HG03575 (cell line): ENCODE measurements at regions not wholly inside any gene's neighbourhood (a gene's known extent, or its start where the extent isn't known, plus 50 kb on each side); places are given as distances from the start of the nearest gene placed in this dataset.
"Not testable (repeated sequence)": the region's sequence is repeated elsewhere in the genome, so short reads cannot be mapped to it uniquely, and the experiment has no call there.

ENCODE experiments used
- ATAC-seq: cut with Tn5 transposase; IDR thresholded peaks from one replicate; pipeline ENCODE4 v1.9.1; 2021; ENCODE audit not compliant: unreplicated experiment, insufficient number of reproducible peaks, low FRiP score; ENCODE audit errors: extremely low read depth

DNA sequence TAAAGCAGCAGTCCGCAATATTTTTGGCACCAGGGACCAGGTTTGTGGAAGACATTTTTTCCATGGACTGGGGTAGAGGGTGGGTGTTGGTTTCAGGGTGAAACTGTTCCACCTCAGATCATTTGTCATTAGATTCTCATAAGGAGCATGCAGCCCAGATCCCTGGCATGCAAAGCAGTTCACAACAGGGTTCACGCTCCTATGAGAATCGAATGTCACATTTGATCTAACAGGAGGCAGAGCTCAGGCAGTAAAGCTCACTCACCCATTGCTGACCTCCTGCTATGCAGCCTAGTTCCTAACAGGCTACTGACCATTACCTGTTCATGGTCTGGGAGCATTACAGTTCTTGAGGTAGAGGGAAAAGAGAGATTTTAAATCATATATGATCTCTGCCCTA is 241.5 kb upstream of the COX7C start:
- ATAC-seq: no peak

DNA sequence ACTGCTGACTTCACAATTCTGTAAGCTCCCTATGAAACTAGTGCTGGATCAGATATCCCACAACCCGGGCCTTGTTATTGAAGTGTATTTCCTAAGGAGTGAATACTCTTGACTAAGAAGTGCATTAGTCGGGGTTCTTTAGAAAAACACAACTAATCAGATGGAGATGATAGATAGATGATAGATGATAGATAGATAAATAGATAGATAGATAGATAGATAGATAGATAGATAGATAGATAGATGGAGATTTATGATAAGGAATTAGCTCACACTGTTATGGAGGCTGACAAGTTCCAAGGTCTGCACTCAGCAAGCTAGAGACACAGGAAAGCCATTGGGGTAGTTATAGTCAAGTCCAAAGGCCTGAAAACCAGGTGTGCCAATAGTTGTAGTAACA is 214.6 kb upstream of the COX7C start:
- no peak for ATAC-seq

DNA sequence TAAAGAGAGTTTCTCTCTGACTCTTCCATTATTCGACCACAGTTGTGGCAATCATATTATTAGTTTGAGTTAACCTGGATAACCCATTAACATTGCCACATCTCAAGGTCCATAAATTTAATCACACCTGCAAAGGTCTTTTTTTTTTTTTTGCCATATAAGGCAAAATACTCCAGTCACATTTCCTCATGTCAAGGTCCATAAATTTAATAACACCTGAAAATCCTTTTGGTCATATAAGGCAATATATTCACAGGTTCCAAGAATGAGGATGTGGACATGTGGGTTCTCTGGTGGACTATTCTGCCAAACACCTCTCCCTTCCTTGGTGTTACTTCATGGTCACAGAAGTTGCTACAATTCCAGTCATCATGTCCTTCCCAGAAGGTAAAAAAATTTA is 213.5 kb upstream of the COX7C start:
- no peak for ATAC-seq

- no peak for ATAC-seq
These were observed 210.0 kb upstream of the COX7C start for GRCh38 chr5:86407711-86408110.

GRCh38 chr5:86411596-86411995 is 206.1 kb upstream of the COX7C start:
- no peak for ATAC-seq

DNA sequence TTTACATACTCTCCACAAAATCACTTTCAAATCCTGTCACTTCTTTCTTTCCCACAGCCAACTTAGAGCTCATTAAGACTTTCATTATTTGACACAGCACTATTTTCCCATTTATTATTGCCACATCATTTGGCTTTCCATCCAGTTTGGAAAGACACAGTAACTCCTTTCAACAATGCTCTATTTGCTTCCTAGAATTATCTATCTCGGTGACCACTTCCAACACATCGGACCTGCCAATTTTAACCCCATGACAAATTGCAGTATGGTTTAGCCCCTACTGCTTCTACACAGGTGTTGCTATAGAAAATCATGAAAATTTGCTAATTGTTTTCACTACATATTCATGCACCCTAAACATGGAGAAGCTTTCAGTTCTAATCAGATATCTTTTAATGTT is 190.6 kb upstream of the COX7C start:
- no peak for ATAC-seq

GRCh38 chr5:86439593-86440110 is 178.1 kb upstream of the COX7C start:
- ATAC-seq: no peak

DNA sequence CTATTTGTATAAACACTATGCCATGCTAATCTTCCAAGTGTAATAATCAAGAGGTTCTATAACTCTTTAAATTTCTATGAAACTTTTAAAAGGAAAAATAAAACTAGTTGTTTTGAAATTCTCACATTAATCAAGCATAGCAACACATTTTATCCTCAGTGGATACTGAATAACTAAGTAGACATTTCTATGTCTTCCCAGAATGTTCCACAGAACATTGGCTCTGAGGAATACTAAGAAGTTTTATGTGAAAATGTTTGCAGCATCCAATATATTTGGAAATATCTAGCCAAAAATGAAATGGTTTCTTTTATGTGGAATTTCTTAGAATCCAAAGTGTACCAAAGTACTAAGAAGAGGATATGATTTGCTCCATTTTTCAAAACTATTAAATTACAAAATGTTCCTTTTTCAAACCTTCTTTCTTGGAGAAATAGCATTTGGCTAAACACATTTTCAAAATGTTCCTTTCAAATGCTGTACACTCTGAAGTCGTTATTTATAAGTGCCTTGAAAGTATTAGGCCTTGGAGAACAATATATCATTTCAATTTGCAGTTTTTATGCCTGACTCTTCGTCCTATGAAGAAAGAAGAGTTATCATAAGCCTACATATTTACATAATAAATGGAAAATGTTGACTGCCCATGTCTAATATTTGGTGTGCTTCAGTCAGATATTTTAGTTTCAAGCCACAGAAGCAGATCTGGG is 175.6 kb upstream of the COX7C start:
- ATAC-seq: no peak

DNA sequence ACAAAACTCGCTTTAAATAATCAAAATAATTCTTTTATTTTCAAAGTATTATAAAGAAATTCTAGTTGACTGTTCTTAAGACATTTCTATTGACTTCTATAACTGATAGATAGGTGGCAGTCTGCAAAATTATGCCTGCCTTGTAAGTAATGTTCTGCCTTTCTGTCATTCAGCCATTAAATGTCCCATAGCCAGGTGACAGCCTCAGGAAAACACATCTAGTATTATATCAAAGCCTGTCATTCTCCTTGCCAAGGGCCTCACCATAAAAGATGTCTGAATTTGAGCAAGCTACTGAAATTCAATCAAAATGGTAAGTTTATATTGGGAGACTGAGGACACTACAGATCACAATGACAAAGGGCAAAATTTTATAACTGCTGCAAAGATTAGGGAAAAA is 170.4 kb upstream of the COX7C start:
- ATAC-seq: no peak

GRCh38 chr5:86452251-86452650 is 165.5 kb upstream of the COX7C start:
- ATAC-seq: no peak

DNA sequence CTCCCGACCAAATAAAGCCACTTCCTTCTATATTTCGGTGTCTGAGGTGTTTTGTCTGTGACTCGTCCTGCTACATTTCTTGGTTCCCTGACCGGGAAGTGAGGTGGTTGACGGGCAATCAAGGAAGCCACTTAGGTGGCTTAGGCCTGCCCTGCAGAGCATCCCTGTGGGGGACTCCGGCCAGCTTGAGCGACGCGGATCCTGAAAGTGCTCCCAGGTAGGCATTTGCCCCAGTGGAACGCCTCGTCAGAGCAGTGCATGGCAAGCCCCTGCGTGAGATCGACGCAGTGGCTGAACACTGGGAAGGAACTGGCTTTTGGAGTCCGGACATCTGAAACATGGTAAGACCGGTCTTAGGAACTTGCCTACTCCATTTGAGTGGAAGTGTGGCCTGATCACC is 157.2 kb upstream of the COX7C start:
- no peak for ATAC-seq

DNA sequence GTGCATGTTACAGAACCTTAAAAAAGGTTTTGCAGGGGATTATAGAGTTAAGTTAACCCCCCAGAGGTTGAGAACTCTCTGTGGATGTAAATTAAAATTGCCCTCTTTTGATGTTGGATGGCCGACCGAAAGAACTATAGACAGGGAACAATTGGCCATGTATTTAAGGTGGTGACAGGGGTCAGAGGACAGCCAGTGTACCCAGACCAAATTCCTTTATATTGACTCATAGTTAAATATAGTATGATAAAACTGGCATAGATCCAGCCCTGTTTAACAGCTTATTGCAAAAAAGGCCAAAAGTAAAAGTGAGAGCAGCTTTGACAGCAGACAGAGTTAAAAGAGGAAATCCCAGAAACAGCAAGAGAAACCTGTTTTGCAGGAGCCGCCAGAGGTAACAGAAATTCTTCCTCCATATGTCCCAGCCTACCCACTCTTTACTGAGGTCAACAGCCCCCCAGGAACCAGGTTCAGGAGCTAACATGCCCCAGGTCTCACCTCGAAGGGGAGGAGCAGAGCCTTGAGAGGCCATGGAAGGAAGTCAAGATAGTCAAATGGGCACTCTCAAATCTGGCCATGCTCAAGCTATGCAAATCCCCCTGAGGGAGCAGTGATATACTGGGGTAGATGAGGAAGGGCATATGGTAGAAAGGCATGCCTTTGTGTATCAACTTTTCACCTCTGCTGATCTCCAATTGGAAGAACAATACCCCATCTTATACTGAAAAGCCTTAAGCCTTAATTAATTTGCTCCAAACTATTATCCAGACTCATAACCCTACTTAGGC is 156.4 kb upstream of the COX7C start:
- no peak for ATAC-seq

DNA sequence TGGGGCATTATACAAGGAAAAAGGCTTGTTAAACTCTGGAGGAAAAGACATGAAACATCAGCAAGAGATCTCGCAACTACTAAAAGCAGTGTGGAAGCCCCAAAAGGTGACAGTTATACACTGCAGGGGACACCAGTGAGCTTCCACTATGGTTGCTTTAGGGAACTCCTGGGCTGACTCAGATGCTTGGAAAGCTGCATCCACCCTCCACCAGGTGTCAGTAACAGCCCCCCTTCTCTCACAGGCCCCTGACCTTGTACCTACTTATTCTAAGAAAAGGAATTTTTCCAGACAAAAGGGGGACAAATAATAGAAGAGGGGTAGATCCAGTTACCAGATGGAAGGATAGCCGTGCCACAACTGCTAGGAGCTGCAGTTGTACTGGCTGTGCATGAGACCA is 154.4 kb upstream of the COX7C start:
- no peak for ATAC-seq

- no peak for ATAC-seq
These were observed 152.5 kb upstream of the COX7C start for GRCh38 chr5:86465052-86465838.

GRCh38 chr5:86466721-86467120 is 151.0 kb upstream of the COX7C start:
- ATAC-seq: not testable (repeated sequence)

- ATAC-seq: no peak
These were observed 135.7 kb upstream of the COX7C start for GRCh38 chr5:86482008-86482407.

DNA sequence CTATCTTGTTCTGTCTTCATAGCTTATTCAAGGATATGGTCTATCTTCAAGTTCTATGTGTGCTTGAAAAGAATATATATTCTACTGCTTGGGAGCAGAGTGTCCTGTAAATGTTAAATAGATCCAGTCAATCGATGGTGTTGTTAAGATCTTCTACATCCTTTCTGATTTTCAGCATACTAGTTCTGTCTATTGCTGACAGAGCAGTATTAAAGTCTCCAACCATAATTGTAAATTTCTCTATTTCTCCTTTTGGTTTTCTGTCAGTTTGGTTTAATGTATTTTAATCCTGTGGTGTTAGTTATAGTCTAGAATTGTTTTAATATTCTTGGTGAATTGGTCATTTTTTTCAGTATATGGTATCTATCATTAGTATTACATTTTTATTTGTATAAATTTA is 124.0 kb upstream of the COX7C start:
- ATAC-seq: no peak

- ATAC-seq: no peak
These were observed 116.8 kb upstream of the COX7C start for GRCh38 chr5:86500947-86501346.

GRCh38 chr5:86507574-86507973 is 110.2 kb upstream of the COX7C start:
- no peak for ATAC-seq
